AG10803 (cell line): ENCODE measurements at regions not wholly inside any gene's neighbourhood (a gene's known extent, or its start where the extent isn't known, plus 50 kb on each side); places are given as distances from the start of the nearest gene placed in this dataset.
"Not testable (repeated sequence)": the region's sequence is repeated elsewhere in the genome, so short reads cannot be mapped to it uniquely, and the experiment has no call there.

Experiments used
- DNase-seq: peaks from one replicate; pipeline ENCODE4 v3.0.0; 2010; ENCODE audit warnings: low read depth
- H3K4me3 ChIP-seq: 2 replicates; pipeline ENCODE4 v1.5.1; 2011; ENCODE audit warnings: mild to moderate bottlenecking, low read length, control low read depth
- CTCF ChIP-seq: conservative IDR thresholded peaks from 2 replicates; pipeline ENCODE4 v1.5.1; 2011; ENCODE audit warnings: mild to moderate bottlenecking, low read length, control low read depth, inconsistent platforms

- no peak for DNase-seq
- no peak for TF ChIP-seq CTCF
Measured at GRCh38 chr18:65671621-65672415, 79.0 kb upstream of the CDH7 start.

DNA sequence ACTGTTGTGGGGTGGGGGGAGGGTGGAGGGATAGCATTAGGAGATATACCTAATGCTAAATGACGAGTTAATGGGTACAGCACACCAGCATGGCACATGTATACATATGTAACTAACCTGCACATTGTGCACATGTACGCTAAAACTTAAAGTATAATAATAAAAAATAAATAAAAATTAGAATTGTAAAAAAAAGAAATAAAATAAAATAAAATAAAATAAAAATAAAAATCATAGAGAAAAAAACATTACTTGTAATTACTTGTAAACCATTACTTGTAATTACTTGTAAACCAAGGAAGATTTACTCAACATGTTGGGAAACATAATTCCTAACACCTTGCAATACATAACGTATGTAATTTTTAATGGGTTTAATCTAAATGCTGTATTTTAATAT lies 80.7 kb upstream of the CDH7 start:
- H3K4me3 ChIP-seq, DNase-seq: not testable (repeated sequence)

More at GRCh38 chr18:65671621-65672415, 79.0 kb upstream of the CDH7 start:
- H3K4me3 ChIP-seq, result no peak overlapping the region

DNA sequence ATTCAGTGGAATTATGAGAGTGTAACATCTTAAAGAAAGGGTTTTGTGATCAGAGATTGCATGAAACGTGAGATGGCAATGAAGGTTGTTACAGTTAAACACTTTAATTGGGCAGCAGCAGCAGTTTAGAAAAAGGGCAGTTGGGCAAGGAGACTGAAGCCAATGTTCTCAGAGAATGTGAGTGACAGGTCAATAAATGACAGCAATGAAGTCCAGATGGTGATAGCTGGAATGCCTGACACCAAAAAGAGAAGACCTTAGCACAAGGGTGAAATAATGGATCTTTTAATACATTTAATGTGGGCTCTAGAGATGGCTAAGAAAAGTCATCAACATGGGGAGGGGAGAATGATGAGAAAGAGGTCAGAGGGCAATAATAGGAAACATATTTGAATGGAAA lies 89.4 kb upstream of the CDH7 start:
- TF ChIP-seq CTCF, result no peak
- no peak overlapping the region for H3K4me3 ChIP-seq
- DNase-seq, result no peak

DNA sequence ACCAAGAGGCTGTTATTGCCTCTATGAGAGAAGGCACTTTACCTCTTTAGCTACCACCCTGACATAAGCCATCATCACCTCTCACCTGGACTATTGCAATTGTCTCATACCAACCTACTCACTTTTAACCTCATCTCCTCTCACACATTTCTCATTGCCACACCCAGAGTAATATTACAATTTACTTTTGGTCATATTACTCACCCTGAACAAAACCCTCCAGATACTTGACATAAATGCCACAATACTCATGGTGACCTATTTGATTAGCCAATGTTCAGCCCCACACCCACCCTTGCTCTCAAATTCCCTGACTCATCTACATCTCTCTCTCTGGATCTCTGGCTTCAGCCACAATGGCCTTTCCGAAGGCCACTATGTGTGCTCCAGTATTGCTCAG lies 90.9 kb upstream of the CDH7 start:
- no peak for DNase-seq
- no peak overlapping the region for H3K4me3 ChIP-seq

GRCh38 chr18:65659312-65659711 lies 91.5 kb upstream of the CDH7 start:
- no peak overlapping the region for H3K4me3 ChIP-seq
- no peak for TF ChIP-seq CTCF
- no peak for DNase-seq

More for the DNA sequence above, 90.9 kb upstream of the CDH7 start:
- no peak for TF ChIP-seq CTCF

DNA sequence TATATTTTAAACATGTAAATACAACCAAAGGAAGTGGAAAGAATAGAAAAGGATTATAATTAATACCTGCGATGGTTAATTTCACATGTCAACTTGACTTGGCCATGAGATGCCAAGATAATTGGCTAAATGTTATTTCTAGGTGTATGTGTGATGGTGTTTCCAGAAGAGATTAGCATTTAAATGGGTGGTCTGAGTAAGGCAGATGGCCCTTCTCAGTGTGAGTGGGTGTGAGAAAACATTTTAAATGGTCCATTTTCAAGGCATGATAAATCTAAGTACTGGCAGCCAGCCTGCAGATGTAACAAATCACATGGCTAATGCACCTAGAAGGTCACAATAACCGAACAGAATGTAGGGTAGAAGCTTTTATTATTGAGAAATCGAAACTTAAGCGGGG lies 99.6 kb upstream of the CDH7 start:
- TF ChIP-seq CTCF, result no peak
- DNase-seq, result no peak
- no peak overlapping the region for H3K4me3 ChIP-seq

- TF ChIP-seq CTCF, result no peak
- no peak overlapping the region for H3K4me3 ChIP-seq
- no peak for DNase-seq
Measured at GRCh38 chr18:65632236-65632635, 118.6 kb upstream of the CDH7 start.
